ENCODE measurements at regions not wholly inside any gene's neighbourhood (a gene's known extent, or its start where the extent isn't known, plus 50 kb on each side); places are given as distances from the start of the nearest gene placed in this dataset.

- TF ChIP-seq SMC3 (IDR thresholded peaks at IDR 0.05; ENCODE audit: low read depth, low read length), result no peak
- no peak for TF ChIP-seq POLR2AphosphoS5 (IDR thresholded peaks at IDR 0.05; ENCODE audit: low read depth, low read length)
- no peak for TF ChIP-seq TAF1 (IDR thresholded peaks at IDR 0.05; ENCODE audit: borderline replicate concordance, low read depth, low read length)
- no peak for TF ChIP-seq CTCF (IDR thresholded peaks at IDR 0.05)
- no peak for TF ChIP-seq EZH2phosphoT487 (IDR thresholded peaks at IDR 0.05; ENCODE audit: borderline replicate concordance, low read depth)
- TF ChIP-seq CHD2 (IDR thresholded peaks at IDR 0.05; ENCODE audit: low read length, partially characterized antibody), result no peak
- no peak for TF ChIP-seq RXRA (IDR thresholded peaks at IDR 0.05; ENCODE audit: borderline replicate concordance, low read depth)
- no peak for TF ChIP-seq EP300 (IDR thresholded peaks at IDR 0.05; ENCODE audit: borderline replicate concordance in 1 of 2, low read depth in 1 of 2, low read length in 1 of 2)
- no peak for TF ChIP-seq FOXJ3 (CRISPR knock-in tag; IDR thresholded peaks at IDR 0.05)
These were observed 528.4 kb upstream of the TBX3 start for GRCh38 chr12:115212356-115212755.

Data from SK-N-SH (cell line).